HEK293T (cell line): ENCODE measurements at regions not wholly inside any gene's neighbourhood (a gene's known extent, or its start where the extent isn't known, plus 50 kb on each side); places are given as distances from the start of the nearest gene placed in this dataset.
"Not testable (repeated sequence)": the region's sequence is repeated elsewhere in the genome, so short reads cannot be mapped to it uniquely, and the experiment has no call there.

Experiments
- CTCF ChIA-PET: fragments of 350-600 bp; formaldehyde crosslinking; extraction: SDS; loops from one replicate; lab custom pipeline; 2021; ENCODE audit warnings: antibody characterized with exemption, inconsistent platforms; lab: Yijun Ruan, JAX
- POLR2A ChIA-PET: fragments of 350-600 bp; formaldehyde crosslinking; extraction: SDS; loops from one replicate; lab custom pipeline; 2020; ENCODE audit warnings: antibody characterized with exemption, inconsistent platforms; lab: Yijun Ruan, JAX
- DNase-seq: peaks from one replicate; pipeline ENCODE4 v3.0.0; 2012; ENCODE audit warnings: mixed read lengths; ENCODE audit errors: extremely low spot score
- ARNT ChIP-seq: fragments of 450-650 bp; IDR thresholded peaks from 2 replicates; pipeline ENCODE4 v1.6.1; 2017; ENCODE audit warnings: mild to moderate bottlenecking
- BHLHE40 ChIP-seq: fragments of 450-650 bp; IDR thresholded peaks from 2 replicates; pipeline ENCODE4 v1.6.1; 2016; ENCODE audit warnings: mild to moderate bottlenecking, moderate library complexity, borderline replicate concordance
- CTBP1 ChIP-seq: fragments of 450-650 bp; IDR thresholded peaks from 2 replicates; pipeline ENCODE4 v1.6.1; 2016; ENCODE audit warnings: borderline replicate concordance
- ELF4 ChIP-seq: fragments of 450-650 bp; IDR thresholded peaks from 2 replicates; pipeline ENCODE4 v1.6.1; 2017; ENCODE audit warnings: antibody characterized with exemption
- FOXA1 ChIP-seq: fragments of 450-650 bp; IDR thresholded peaks from 2 replicates; pipeline ENCODE4 v1.6.1; 2016; ENCODE audit warnings: mild to moderate bottlenecking
- FOXK2 ChIP-seq: fragments of 450-650 bp; IDR thresholded peaks from 2 replicates; pipeline ENCODE4 v1.6.1; 2016; ENCODE audit warnings: mild to moderate bottlenecking
- FOXM1 ChIP-seq: fragments of 450-650 bp; IDR thresholded peaks from 2 replicates; pipeline ENCODE4 v1.6.1; 2017; ENCODE audit warnings: mild to moderate bottlenecking, borderline replicate concordance
- HDGF ChIP-seq: fragments of 450-650 bp; IDR thresholded peaks from 2 replicates; pipeline ENCODE4 v1.6.1; 2017; ENCODE audit warnings: antibody characterized with exemption, borderline replicate concordance
- L3MBTL2 ChIP-seq: fragments of 450-650 bp; conservative IDR thresholded peaks from 2 replicates; pipeline ENCODE4 v1.6.1; 2016; ENCODE audit warnings: mild to moderate bottlenecking
- LEF1 ChIP-seq: fragments of 450-650 bp; IDR thresholded peaks from 2 replicates; pipeline ENCODE4 v1.6.1; 2017; ENCODE audit warnings: mild to moderate bottlenecking, borderline replicate concordance
- NFRKB ChIP-seq: fragments of 450-650 bp; IDR thresholded peaks from 2 replicates; pipeline ENCODE4 v1.6.1; 2016; ENCODE audit warnings: mild to moderate bottlenecking, moderate library complexity
- SP1 ChIP-seq: fragments of 450-650 bp; IDR thresholded peaks from 2 replicates; pipeline ENCODE4 v1.6.1; 2017
- SUZ12 ChIP-seq: fragments of 450-650 bp; IDR thresholded peaks from 2 replicates; pipeline ENCODE4 v1.6.1; 2016; ENCODE audit warnings: mild to moderate bottlenecking
- TARDBP ChIP-seq: fragments of 450-650 bp; IDR thresholded peaks from 2 replicates; pipeline ENCODE4 v1.6.1; 2016
- ZNF384 ChIP-seq: fragments of 450-650 bp; IDR thresholded peaks from 2 replicates; pipeline ENCODE4 v1.6.1; 2016
- TF ChIP-seq, protein P1 (sequence below): fragments of 450-650 bp; IDR thresholded peaks from 2 replicates; pipeline ENCODE4 v1.6.1; 2016

DNA sequence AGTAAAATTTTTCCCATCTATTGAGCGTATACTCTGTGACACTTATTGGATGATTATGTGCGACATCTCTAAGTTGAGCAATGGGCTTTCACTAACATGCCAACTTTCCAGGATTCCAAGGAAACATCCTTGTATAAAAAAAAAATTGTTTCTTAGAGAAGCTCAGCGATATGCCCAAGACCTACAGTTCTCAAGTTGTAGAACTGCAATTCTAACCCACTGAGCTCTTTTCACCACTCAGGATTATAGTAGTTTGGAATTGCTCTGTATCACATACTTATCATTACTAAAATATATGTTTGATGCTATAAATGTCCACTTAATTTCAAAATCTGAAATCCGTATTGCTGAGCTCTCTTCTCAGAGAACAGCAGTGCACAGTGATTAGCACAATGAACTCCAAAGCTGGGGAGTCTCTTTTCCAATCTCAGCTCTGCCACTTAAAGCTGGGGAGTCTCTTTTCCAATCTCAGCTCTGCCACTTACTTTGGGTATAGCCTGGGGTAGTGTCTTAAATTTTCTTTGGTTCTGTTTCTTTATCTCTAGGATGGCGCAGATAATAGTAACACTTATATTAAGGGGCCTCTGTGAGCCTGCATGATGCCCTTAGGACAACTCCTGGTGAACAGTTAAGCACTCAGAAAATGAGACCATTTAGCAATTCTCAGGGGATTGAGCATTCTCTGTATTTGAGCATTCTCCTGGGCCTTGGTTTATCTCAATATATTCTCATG is 1722.2 kb upstream of the AGA start:
- DNase-seq: no peak
- ChIA-PET POLR2A (no interaction called here), CTCF (no interaction called here)
- no peak for TF ChIP-seq ARNT
- TF ChIP-seq SP1: no peak
- no peak for TF ChIP-seq L3MBTL2
- TF ChIP-seq LEF1: no peak
- TF ChIP-seq FOXA1: no peak
- no peak for TF ChIP-seq BHLHE40
- TF ChIP-seq SUZ12: no peak
- TF ChIP-seq, protein P1, sequence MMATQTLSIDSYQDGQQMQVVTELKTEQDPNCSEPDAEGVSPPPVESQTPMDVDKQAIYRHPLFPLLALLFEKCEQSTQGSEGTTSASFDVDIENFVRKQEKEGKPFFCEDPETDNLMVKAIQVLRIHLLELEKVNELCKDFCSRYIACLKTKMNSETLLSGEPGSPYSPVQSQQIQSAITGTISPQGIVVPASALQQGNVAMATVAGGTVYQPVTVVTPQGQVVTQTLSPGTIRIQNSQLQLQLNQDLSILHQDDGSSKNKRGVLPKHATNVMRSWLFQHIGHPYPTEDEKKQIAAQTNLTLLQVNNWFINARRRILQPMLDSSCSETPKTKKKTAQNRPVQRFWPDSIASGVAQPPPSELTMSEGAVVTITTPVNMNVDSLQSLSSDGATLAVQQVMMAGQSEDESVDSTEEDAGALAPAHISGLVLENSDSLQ: no peak
- TF ChIP-seq ZNF384: no peak
- TF ChIP-seq TARDBP: no peak
- no peak for TF ChIP-seq NFRKB
- no peak for TF ChIP-seq FOXM1
- no peak for TF ChIP-seq CTBP1
- no peak for TF ChIP-seq HDGF
- TF ChIP-seq ELF4: no peak

- ChIA-PET CTCF (no interaction called here), POLR2A (no interaction called here)
- DNase-seq: no peak
- TF ChIP-seq FOXA1: no peak
Measured at GRCh38 chr4:179165000-179165738, 1722.9 kb upstream of the AGA start.

DNA sequence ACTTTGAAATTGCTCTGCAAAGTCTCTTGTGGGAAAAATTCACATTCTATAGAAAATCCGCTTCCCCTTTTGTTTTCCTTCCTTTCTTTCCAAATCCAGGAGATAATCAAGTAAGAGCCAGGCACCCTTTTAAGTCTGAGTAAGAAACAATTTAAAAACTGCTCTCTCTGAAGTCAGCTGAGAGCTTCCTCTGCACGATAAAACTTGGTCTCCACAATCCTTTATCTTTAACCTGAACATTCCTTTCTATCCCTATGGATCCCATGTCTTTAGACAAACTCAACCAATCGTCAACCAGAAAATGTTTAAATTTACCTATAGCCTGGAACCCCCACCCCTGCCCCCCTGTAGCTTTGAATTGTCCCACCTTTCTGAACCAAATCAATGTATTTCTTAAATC is 1723.6 kb upstream of the AGA start:
- no peak for DNase-seq
- CTCF ChIA-PET: no interaction called here
- POLR2A ChIA-PET: no interaction called here

DNA sequence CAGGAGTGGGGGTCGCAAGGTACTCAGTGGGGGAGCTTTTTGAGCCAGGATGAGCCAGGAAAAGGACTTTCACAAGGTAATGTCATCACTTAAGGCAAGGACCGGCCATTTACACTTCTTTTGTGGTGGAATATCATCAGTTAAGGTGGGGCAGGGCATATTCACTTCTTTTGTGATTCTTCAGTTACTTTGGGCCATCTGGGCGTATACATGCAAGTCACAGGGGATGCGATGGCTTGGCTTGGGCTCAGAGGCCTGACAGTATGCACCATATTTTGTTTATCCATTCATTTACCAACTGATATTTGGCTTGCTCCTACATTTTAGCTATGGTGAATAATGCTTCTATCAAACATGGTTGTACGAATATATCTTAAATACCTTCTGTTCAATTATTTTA is 1728.1 kb upstream of the AGA start:
- CTCF ChIA-PET, DNase-seq, POLR2A ChIA-PET: not testable (repeated sequence)

More for the DNA sequence above, 1723.6 kb upstream of the AGA start:
- TF ChIP-seq FOXA1 (no peak), FOXK2 (no peak), ZNF384 (no peak), SP1 (no peak), ARNT (no peak), CTBP1 (no peak), LEF1 (no peak), SUZ12 (no peak), TARDBP (no peak), FOXM1 (no peak), ELF4 (no peak), BHLHE40 (no peak), L3MBTL2 (no peak), HDGF (no peak), NFRKB (no peak)
- TF ChIP-seq, protein P1: no peak

DNA sequence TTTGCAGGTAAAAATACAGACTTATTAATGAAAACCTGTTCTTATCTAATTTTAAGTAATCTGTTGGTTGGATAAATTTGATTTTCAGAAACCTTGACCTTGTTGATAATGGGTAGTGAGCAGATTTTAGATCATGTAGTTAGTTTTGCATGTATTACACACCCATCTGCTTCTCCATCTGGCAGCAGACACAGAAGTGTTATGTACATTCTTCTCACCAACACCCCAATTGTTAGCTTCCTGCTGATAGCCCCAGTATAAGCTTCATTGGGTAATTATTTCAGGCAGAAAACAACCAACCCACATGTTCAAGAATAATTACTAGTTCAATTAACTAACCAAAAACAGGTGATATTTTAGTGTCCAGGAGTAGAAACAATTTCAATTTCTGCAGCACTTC is 1740.5 kb upstream of the AGA start:
- DNase-seq: no peak
- TF ChIP-seq HDGF (no peak), NFRKB (no peak), FOXM1 (no peak), FOXA1 (no peak), ZNF384 (no peak), LEF1 (no peak), FOXK2 (no peak), BHLHE40 (no peak), SP1 (no peak), ARNT (no peak), L3MBTL2 (no peak), ELF4 (no peak), CTBP1 (no peak), TARDBP (no peak)
- TF ChIP-seq, protein P1: no peak
- POLR2A ChIA-PET: no interaction called here
- CTCF ChIA-PET: no interaction called here

- ChIA-PET POLR2A (no interaction called here), CTCF (interaction anchor here (0.6 kb wide), 1 partner anchor 618 kb away, joined by 3 read pairs; no protein-coding TSS in a partner anchor)
- TF ChIP-seq ELF4: no peak
- TF ChIP-seq L3MBTL2: no peak
- TF ChIP-seq ARNT: no peak
- TF ChIP-seq, protein P1: no peak
- no peak for TF ChIP-seq NFRKB
- no peak for DNase-seq
Measured at GRCh38 chr4:179195887-179196286, 1753.7 kb upstream of the AGA start.
